Fibroblast of skin of back (primary cell): ENCODE measurements at regions not wholly inside any gene's neighbourhood (a gene's known extent, or its start where the extent isn't known, plus 50 kb on each side); places are given as distances from the start of the nearest gene placed in this dataset.
"Not testable (repeated sequence)": the region's sequence is repeated elsewhere in the genome, so short reads cannot be mapped to it uniquely, and the experiment has no call there.

ENCODE experiments used
- DNase-seq: peaks from one replicate; pipeline ENCODE4 v3.0.0-alpha.2; 2013

- no peak for DNase-seq
Observed at GRCh38 chr6:26267083-26267589, 97.9 kb upstream of the BTN3A2 start.

DNA sequence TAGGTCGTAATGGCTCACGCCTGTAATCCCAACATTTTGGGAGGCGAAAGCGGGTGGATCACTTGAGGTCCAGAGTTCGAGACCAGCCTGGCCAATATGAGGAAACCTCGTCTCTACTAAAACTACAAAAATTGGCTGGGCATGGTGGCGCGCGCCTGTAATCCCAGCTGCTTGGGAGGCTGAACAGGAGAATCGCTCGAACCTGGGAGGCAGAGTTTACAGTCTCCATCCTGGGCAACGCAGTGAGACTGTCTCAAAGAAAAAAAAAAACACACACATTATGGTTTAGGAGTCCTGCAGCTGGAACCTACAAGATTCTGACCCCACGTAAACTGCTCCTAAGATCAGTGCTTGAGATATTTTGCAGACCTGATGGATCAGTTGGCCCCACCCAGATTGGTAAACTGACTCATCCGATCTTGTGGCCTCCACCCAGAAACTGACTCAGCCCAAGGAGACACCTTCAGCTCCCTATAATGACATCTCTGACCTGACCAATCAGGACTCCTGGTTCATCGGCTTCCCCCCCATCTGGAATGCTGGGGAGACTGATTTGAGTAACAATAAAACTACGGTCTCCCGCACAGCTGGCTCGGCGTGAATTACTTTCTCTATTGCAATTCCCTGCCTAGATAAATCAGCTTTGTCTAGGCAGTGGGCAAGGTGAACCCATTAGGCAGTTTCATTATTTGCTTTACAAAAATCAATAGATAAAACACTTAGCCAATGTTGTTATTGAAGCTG, 96.2 kb upstream of the BTN3A2 start:
- DNase-seq, result peak; percentile 62

DNA sequence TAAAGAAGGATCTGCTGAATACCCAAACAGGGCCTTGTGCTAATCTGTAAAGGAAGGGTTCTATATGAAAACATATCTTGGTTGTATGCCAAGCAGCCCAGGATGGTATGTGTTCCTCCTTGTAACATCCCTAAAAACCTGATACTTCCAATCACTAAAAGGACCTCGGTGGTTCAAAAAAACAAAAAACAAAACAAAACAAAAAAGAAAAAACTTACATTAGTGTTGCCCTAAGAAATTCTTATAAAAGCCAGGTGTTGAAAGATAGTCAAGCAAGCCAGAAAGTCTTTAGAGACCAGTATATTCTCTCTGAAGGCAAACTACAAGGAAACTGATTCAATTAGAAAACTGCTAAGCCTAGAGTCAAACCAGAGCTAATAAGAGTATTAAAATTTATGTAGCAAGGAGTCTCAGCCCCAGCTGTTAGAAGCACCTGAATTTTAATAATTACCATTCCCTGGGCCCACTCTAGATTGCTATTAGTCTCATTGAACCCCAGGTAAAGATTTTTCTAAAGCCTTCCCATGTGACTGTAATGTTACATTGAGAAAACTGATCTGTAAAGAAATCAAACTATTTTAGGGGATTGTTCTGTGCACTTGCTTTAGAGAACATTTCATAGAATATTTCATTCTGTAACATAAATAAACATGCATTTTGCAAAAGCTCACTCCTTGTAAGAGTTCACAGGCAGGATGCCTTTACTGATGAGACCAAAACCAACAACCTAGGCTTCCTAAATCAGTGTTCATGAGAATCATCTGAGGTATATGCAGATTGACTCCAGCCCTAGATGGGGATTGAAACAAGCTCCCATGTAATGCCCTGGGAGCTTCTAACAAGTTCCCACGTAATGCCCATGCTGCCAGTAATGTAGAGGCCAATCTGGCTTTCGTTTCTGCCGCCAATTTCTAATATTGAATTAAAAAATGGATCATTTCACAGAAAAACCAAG, 95.2 kb upstream of the BTN3A2 start:
- DNase-seq, result peak; percentile 47

GRCh38 chr6:26270486-26270861, 94.5 kb upstream of the BTN3A2 start:
- no peak for DNase-seq

DNA sequence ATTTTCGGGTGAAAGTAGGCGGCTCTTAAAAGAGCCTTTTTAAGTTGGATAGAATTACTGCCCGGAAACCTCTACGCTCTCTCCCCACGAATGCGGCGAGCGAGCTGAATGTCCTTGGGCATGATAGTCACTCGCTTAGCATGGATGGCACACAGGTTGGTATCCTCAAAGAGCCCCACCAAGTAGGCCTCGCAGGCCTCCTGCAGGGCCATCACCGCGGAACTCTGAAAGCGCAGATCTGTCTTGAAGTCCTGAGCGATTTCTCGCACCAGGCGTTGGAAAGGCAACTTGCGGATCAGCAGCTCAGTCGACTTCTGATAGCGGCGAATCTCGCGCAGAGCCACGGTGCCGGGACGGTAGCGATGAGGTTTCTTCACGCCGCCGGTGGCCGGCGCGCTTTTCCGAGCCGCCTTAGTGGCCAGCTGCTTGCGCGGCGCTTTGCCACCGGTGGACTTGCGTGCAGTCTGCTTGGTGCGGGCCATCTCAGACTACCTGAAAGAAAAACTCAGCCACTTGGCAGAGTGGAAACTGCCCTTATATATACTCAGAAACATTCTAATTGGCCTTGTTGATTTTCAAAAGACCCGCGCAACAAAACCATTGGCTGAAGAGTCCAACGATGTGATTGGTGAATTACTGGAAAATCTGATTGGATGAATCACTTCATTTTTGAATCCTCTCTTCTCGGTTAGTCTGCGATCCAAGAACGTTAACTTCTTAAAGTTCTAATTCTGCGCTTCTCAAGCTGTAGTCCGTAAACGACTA, 93.9 kb upstream of the BTN3A2 start:
- peak; percentile 93 for DNase-seq

GRCh38 chr6:26271668-26272024, 93.4 kb upstream of the BTN3A2 start:
- DNase-seq, result no peak

- DNase-seq, result no peak
Observed at GRCh38 chr6:26272171-26272637, 92.8 kb upstream of the BTN3A2 start.

DNA sequence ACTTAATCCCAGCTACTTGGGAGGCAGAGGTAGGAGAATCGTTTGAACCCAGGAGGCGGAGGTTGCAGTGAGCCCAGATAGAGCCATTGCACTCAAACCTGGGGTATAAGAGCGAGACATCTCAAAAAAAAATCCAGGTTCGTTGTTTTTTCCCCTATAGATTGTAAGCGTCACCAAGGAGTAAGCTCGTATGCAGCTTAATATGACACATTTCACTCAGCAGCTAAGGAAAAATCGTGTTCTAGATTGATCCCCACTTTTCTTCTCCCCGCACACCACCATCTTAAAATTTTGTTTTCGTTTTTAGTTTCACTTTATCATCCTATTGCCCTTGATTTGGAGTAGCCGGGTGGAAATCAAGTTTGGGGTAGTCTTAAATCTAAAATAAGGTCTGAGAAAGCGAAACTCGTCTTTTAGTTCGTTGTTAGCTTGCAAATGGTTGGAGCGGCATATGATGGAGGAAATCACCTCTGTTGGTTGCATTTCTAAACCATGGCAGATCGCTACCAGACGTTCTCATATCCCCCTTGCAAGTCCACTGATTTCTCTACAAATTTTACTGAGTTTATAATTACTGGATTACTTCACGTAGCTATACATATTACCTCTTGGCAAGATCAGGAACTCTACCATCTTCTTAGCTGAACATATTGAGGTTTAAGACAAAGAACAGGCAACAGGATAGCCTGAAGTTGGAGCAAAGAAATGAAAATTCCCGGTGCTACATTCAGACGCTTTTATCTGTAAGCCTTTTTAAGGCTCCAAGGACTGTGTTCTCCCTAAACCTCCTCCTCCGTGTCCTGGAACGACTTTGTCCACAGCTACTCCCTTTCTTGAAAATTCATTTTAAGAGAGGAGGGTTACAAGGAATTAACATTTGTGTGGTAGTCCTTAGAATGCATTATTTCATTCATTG, 91.1 kb upstream of the BTN3A2 start:
- no peak for DNase-seq

- DNase-seq, result no peak
Observed at GRCh38 chr6:26275663-26276062, 89.3 kb upstream of the BTN3A2 start.

DNA sequence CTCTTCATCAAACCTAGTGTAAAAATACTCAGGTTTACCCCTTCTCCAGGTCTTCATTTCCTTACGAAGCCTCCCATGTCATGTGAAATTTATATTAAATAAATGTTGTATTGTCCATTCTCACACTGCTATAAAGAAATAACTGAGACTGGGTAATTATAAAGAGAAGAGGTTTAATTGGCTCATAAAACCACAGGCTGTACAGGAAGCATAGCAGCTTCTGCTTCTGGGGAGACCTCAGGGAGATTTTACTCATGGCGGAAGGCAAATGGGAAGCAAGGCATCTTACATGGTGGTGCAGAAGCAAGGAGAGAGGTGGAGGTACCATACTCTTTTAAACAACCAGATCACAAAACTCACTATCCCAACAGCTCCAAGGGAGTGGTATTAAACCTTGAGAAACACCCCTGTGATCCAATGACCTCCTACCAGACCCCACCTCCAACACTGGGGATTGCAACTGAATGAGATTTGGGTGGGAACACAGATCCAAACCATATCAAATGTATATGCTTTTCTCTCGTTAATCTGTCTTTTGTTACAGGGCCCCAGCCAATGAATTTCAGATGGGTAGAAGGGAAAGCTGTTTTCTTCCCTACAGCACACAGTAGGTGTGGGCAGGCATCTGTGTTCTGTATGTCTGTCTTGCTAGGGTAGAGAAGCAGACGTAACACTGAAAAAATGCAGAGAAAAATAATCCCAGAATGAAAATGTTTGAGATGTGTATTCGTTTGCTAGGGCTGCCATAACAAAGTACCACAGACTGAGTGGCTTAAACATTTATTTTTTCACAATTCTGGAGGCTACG, 88.0 kb upstream of the BTN3A2 start:
- no peak for DNase-seq

- no peak for DNase-seq
Observed at GRCh38 chr6:26278536-26278935, 86.5 kb upstream of the BTN3A2 start.

- DNase-seq, result not testable (repeated sequence)
Observed at GRCh38 chr6:26279371-26279770, 85.6 kb upstream of the BTN3A2 start.

GRCh38 chr6:26280407-26280806, 84.6 kb upstream of the BTN3A2 start:
- no peak for DNase-seq

DNA sequence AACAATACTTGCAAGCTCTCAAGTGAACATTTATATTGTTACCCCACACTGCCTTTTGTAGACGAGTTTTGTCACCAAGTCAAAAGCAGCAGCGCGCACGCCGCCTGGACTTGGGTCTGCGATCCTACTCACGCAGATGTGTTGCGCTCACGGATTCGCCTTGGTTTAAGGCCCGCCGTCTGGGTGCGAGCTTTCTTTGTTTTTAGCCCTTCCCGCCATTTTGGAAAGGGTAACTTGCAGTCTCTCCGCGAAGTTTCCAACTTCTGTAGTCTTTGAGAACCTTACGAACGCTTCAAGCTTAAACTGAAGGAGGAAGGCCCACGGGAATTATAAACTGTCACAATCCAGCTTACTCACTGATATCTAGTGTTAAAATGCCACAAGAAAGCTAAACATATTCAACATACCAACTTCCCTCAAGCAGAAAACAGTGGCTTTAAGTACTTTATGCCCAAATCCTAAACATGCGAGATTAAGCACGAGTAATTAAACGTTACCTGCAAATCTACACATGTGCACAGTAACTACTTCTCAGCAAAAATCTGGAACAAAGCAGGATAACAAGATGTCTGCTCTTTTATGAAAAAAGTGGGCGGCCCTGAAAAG, 80.4 kb upstream of the BTN3A2 start:
- DNase-seq, result peak; percentile 73

DNA sequence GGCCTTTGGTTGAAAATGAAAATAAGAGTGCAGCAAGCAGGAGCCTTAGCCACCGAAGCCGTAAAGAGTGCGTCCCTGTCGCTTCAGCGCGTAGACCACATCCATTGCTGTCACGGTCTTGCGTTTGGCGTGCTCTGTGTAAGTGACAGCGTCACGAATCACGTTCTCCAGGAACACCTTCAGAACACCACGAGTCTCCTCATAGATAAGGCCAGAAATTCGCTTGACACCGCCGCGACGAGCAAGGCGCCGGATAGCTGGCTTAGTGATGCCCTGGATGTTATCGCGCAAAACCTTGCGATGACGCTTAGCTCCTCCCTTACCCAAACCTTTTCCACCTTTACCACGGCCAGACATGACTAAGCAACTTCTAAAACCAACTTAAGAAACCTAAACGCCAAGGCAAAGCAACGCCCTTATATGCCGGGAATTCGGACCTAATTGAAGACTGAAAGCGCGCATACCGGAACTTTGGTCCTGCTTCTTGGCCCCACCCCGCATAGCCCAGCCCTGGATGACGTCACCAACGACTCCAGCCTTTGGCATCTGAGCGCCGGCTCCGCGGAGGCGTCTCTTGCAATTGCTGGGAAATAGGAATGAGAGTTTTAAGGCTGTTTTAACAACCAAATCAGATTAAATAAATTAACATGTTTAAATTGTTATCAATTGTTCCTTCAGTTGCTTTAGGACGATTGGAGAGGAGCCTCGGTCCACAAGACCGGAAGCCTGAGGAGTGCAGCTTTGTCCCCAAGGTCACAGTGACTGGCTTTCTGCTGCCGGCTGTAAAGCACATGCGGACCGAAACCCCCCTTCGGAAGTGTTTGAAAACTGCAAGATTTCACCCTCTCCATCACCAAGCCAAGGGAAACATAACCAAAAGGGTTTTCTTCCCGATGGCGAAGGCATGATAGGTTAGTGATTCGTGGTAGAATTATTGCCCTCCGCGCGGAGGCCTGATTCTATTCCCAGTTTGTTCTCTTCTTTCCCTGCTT, 79.6 kb upstream of the BTN3A2 start:
- peak; percentile 99 for DNase-seq

GRCh38 chr6:26286168-26286877, 78.7 kb upstream of the BTN3A2 start:
- peak; percentile 52 for DNase-seq

GRCh38 chr6:26288155-26288554, 76.8 kb upstream of the BTN3A2 start:
- no peak for DNase-seq

GRCh38 chr6:26290941-26291340, 74.1 kb upstream of the BTN3A2 start:
- no peak for DNase-seq
